Activated T-helper 17 cell treated with anti-CD3 and anti-CD28 coated beads, Interleukin-2, amount 50 U/mL, for 72 hours (primary cell): ENCODE measurements at regions not wholly inside any gene's neighbourhood (a gene's known extent, or its start where the extent isn't known, plus 50 kb on each side); places are given as distances from the start of the nearest gene placed in this dataset.

ENCODE experiments used
- ATAC-seq: fragments of 150-1000 bp; cut with Tn5 transposase; replicated peaks from 2 replicates; pipeline ENCODE4 v1.10.0; 2021; ENCODE audit warnings: mild to moderate bottlenecking, moderate library complexity
- H3K27ac Mint-ChIP-seq: one replicate; pipeline ENCODE4 v1.8.0; 2022; ENCODE audit warnings: mixed read lengths
- H3K27me3 Mint-ChIP-seq: one replicate; pipeline ENCODE4 v1.8.0; 2022; ENCODE audit warnings: mixed read lengths
- H3K36me3 Mint-ChIP-seq: one replicate; pipeline ENCODE4 v1.8.0; 2022; ENCODE audit warnings: low read depth, mild to moderate bottlenecking, mixed read lengths
- H3K4me1 Mint-ChIP-seq: one replicate; pipeline ENCODE4 v1.8.0; 2022; ENCODE audit warnings: mixed read lengths
- H3K4me3 Mint-ChIP-seq: one replicate; pipeline ENCODE4 v1.8.0; 2022; ENCODE audit warnings: mild to moderate bottlenecking, mixed read lengths
- H3K9me3 Mint-ChIP-seq: one replicate; pipeline ENCODE4 v1.8.0; 2022; ENCODE audit warnings: mixed read lengths

DNA sequence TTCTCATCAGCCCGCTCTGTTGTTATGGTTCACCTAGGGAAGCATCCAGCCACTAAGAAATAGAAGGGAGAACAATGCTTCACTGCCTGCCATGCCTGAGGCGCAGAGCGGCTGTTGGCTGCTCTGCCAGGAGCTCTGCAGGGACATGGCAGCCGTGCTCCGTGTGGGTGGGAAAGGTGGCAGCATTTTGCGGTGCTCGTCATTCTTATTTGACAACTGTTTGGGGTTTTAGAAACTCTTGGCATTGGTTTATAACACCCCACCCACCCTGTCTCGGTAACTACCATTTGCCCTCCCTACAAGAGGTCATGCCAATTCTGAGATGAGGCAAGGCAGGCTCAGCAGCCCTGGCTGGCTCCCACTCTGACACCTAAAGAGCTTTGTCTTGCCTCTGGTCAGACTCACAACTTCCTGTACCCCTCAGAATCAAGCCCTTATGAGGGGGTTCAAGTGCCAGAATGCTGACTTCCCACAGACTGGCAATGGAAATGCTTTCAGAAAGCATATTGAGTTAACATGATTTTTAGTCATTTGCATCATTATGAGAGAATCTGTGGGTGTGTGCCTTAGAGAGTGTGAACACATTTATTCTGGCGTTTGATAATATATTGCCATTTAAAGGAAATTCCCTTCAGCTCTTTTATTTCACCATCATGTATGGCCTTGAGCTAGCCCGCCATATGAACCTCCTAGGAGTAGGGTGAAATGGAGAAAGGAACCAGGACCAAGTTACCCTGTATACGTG, 288.0 kb upstream of the ANKRD55 start:
- Mint-ChIP-seq H3K27ac (no peak overlapping the region), H3K9me3 (no peaks in the 10 kb centered on the region), H3K27me3 (no peaks in the 10 kb centered on the region), H3K4me1 (peaks cover 10% of the 10 kb centered on the region), H3K4me3 (no peak overlapping the region), H3K36me3 (no peaks in the 10 kb centered on the region)
- ATAC-seq, result no peak

DNA sequence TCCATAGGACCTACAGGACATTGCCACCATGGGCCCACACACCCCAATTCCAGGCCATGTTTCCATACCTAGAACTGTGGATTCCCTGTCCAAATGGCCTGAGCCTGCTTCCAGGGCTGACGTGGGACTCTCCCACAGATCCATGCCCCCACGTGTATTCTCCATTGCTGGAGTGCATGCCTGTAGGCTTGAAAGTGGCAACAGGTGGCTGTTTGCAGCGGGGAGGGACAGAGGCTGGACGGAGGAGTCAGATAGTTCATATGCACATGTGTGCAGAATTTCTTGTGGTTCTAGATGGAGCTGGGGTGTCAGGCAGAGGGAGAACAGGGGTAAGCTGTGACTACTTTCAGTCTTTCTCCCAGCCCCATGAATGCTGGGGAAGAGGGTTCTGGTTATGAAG, 285.7 kb upstream of the ANKRD55 start:
- no peaks in the 10 kb centered on the region for H3K36me3 Mint-ChIP-seq
- no peak for ATAC-seq
- H3K9me3 Mint-ChIP-seq, result no peaks in the 10 kb centered on the region
- no peaks in the 10 kb centered on the region for H3K27me3 Mint-ChIP-seq
- H3K4me3 Mint-ChIP-seq, result no peak overlapping the region
- H3K4me1 Mint-ChIP-seq, result peaks cover 10% of the 10 kb centered on the region
- no peak overlapping the region for H3K27ac Mint-ChIP-seq

DNA sequence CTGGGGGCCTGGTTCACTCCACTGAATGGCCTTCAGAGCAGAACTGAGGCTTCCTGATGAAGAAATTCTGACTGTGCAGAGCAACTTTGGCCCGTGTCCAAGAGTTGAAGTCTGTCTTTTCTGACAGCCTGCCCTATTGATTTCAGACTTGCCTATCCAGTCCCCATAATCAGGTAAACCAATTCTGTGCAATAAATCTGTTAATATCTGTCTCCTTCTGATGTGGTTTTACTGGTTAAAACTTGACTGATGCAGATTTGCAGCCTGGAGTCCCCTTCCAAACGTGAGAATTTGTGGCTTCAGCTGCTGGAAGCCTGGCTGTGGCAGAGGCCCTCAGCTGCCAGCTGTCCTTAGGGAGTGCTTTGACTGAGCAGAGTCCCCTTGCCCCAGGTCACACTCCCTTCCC, 283.9 kb upstream of the ANKRD55 start:
- Mint-ChIP-seq H3K36me3 (no peaks in the 10 kb centered on the region), H3K27ac (peak overlapping the region; percentile 10), H3K27me3 (no peaks in the 10 kb centered on the region), H3K9me3 (no peaks in the 10 kb centered on the region), H3K4me3 (no peak overlapping the region), H3K4me1 (peaks cover 17% of the 10 kb centered on the region)
- no peak for ATAC-seq

DNA sequence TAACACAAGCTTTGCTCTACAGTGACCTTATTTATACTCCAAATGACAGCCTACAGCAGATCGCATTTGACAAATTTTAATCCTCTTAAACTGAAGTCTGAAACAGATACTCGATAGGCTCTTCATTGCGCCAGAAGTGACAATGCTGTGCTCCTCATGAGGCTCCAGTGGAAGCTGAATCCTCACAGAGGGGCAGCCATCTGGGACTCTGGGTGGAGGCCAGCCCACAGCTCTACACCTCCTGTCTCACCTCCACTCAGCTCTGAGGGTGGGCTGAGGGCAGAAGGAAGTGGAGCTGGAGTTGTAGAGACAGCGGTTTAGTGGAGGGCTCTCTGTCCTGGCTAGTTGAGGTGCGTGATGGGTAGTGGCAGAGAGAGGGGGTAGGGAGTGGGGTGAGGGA, 283.3 kb upstream of the ANKRD55 start:
- Mint-ChIP-seq H3K27ac (no peak overlapping the region), H3K4me3 (no peak overlapping the region)

DNA sequence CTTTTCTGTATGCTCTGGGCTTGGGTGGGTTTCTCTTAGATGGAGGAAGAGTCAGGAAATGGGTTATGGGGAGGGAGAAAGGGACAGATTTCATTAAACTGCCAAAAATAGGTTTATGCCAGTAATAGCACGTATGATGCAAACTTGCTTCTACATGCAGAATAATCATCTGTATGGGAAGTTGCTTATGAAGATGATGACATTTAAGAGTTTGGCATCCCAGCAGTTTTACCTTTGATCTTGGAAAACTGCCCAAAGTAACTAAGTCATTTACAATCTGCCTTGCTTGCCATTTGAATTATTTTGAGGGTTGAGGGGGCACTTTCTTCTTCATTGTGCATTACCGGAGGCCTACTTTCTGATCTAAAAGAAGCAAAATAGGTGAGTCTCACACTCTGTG, 282.9 kb upstream of the ANKRD55 start:
- Mint-ChIP-seq H3K27me3 (no peaks in the 10 kb centered on the region), H3K4me1 (peaks cover 17% of the 10 kb centered on the region), H3K36me3 (no peaks in the 10 kb centered on the region), H3K4me3 (no peak overlapping the region), H3K27ac (no peak overlapping the region), H3K9me3 (no peaks in the 10 kb centered on the region)
- no peak for ATAC-seq

More for the DNA sequence above, 283.3 kb upstream of the ANKRD55 start:
- H3K9me3 Mint-ChIP-seq, result no peaks in the 10 kb centered on the region
- H3K4me1 Mint-ChIP-seq, result peaks cover 17% of the 10 kb centered on the region
- H3K27me3 Mint-ChIP-seq, result no peaks in the 10 kb centered on the region
- H3K36me3 Mint-ChIP-seq, result no peaks in the 10 kb centered on the region
- ATAC-seq, result no peak

DNA sequence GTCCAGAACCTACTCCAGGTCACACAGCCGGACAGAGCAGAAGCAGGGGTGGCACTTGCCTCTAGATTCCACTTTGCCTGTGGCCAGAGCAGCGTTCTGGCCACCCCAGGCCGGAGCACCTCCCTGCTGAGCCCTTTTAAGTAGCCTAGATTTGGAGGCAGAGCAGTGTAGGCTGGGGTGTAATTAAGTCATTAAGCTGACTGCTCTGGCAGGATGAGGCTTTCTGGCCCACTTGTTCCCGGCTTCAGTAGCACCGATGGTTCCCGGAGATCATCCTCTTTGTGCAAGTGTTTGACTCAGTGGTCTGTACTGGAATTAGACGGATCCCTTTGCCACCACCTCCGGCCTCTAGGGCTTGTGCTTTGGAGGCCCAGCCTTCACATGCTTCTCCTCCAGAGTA, 281.9 kb upstream of the ANKRD55 start:
- no peak for ATAC-seq
- Mint-ChIP-seq H3K9me3 (no peaks in the 10 kb centered on the region), H3K4me3 (no peak overlapping the region), H3K4me1 (peaks cover 17% of the 10 kb centered on the region), H3K27ac (no peak overlapping the region), H3K27me3 (no peaks in the 10 kb centered on the region), H3K36me3 (no peaks in the 10 kb centered on the region)

DNA sequence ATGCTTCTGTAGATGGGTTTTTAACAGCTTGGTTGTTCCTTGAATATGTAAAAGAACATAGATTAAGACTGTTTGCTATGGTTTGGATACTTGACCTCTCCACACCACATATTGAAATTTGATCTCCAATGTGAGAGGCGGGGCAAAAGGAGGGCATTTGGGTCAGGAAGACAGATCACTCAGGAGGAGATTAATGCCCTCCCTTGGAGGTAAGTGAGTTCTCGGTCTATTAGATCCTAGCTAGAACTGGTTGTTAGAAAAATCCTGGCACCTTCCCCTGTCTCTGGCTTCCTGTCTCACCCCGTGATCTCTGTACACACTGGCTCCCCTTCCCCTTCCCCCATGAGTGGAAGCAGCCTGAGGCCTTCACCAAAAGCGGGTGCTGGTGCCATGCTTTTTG, 281.1 kb upstream of the ANKRD55 start:
- peaks cover 17% of the 10 kb centered on the region for H3K4me1 Mint-ChIP-seq
- H3K27ac Mint-ChIP-seq, result no peak overlapping the region
- ATAC-seq, result no peak
- H3K27me3 Mint-ChIP-seq, result no peaks in the 10 kb centered on the region
- no peak overlapping the region for H3K4me3 Mint-ChIP-seq
- no peaks in the 10 kb centered on the region for H3K9me3 Mint-ChIP-seq
- no peaks in the 10 kb centered on the region for H3K36me3 Mint-ChIP-seq

DNA sequence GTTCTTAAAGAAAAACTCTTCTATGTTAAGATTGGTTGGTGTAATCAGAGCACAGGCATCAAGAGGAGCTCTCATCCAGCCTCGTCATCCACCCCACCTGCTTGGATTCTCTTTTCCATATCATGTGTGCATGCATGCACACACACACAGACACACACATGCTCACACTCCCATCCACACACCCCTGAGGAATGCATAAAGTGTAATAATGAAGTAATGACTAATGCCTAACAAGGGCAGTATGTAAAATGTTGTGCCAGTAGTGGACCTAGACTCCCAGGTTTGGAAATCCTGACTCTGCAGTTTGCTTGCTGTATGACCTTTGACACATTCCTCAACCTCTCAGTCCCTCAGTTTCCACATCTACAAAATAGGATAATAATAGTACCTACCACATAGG, 280.0 kb upstream of the ANKRD55 start:
- Mint-ChIP-seq H3K27me3 (no peaks in the 10 kb centered on the region), H3K36me3 (no peaks in the 10 kb centered on the region)

DNA sequence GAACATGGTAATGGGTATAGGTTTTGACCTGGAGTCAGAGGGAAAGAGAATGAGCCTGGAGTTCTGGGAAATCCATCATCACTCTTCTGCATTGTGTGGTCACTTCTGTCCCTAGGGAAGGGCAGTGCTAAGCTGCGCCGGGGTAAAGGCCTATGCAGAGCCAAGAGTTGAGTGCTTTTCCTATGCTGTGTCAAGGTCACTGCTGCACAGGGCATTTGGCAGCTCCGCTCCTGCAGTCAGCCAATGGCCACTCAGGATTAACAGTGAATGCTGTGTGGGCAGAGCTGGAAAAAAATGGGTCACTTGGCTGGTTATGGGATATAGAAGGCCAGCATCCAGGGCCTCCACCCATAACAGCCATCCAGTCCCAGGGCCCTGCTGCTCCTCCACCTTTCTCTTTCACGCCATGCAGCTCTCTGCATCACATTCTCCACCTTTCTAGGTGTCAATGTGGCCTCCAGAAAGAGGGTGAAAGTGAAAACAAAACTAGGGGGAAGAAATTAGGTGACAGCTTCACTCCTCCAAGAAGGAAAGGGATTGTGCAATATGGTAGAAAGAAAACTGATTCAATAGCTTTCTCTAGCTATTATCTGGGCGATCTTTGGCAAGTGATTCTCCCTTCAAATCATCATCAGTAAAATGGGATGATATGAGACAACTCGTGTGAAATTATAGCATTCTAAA, 279.3 kb upstream of the ANKRD55 start:
- H3K36me3 Mint-ChIP-seq, result no peaks in the 10 kb centered on the region
- no peak overlapping the region for H3K4me3 Mint-ChIP-seq
- H3K9me3 Mint-ChIP-seq, result no peaks in the 10 kb centered on the region
- peaks cover 21% of the 10 kb centered on the region for H3K4me1 Mint-ChIP-seq
- H3K27me3 Mint-ChIP-seq, result no peaks in the 10 kb centered on the region
- H3K27ac Mint-ChIP-seq, result no peak overlapping the region
- ATAC-seq, result no peak

More for the DNA sequence above, 280.0 kb upstream of the ANKRD55 start:
- ATAC-seq, result no peak
- peaks cover 21% of the 10 kb centered on the region for H3K4me1 Mint-ChIP-seq
- no peak overlapping the region for H3K27ac Mint-ChIP-seq
- no peak overlapping the region for H3K4me3 Mint-ChIP-seq
- H3K9me3 Mint-ChIP-seq, result no peaks in the 10 kb centered on the region

DNA sequence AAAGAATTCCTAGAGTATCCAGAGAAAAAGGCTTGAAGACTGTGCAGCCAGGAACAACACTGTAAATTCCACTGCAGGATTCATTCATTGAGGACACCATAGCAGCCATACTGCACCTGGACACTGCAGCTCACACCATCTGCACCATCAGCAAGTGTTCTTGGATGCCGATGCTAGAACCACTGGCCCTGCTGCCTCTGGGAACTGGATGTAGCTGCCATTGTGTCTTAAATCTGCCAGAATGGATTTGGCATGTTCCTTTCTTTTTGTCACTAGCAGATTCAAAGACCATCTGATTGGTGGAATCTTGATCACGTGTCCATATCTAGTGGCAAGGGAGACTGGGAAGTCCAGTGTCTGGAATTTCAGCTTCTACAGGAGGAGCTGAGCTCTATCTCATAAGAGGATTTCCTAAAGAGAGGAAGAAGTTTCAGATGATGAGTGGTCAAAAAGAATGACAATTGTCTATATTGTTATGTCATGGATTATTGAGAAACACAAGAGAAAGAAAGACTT, 278.3 kb upstream of the ANKRD55 start:
- Mint-ChIP-seq H3K4me1 (peaks cover 17% of the 10 kb centered on the region), H3K36me3 (no peaks in the 10 kb centered on the region), H3K9me3 (no peaks in the 10 kb centered on the region), H3K27me3 (no peaks in the 10 kb centered on the region), H3K27ac (no peak overlapping the region), H3K4me3 (no peak overlapping the region)
- ATAC-seq, result no peak

DNA sequence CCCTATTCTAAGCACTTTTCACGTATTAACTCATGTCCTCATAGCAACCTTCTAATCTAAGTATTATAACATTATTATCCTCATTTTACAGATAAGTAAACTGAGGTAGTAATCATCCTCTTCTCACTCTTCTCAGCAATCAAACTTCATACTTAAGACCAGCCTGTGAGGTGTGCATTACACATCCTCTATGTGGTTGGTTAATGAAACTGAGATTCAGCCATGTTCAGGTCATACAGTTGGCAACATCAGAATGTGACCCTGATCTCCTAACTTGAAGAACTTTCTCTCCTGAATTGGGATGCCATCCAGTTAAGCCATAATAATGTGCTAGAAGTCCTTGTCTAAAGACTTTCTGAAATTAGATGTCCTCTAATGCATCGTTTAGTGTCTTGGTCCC, 275.1 kb upstream of the ANKRD55 start:
- ATAC-seq, result peak; percentile 64
- Mint-ChIP-seq H3K27me3 (no peaks in the 10 kb centered on the region), H3K4me3 (no peak overlapping the region), H3K9me3 (no peaks in the 10 kb centered on the region), H3K27ac (no peak overlapping the region), H3K36me3 (no peaks in the 10 kb centered on the region), H3K4me1 (peaks cover 17% of the 10 kb centered on the region)

DNA sequence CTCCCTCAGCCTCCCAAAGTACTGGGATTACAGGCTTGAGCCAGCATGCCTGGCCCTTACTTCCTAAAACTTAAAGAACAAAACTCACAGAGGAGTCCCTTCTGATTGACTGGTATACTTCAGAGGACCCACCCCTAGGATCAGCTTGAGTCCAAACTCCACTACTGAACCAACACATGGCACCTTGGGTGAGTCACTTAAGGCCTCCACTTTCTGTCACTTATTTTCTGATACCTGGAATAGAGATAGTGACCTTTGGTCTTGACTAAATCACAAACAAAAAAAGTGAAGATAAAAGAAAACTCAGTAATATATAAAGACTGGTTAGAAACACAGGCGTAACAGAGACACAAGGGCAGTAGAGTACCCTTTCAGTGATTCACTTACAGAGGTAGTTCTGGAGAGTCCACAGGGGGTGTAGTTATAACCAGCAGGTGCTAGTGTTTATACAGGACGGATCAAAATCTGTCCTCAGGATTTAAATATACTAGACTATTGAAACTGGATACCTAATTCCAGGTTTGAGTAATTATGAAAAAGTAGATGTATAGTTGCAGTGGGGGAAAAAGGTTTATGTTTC, 274.3 kb upstream of the ANKRD55 start:
- H3K9me3 Mint-ChIP-seq, result no peaks in the 10 kb centered on the region
- H3K4me3 Mint-ChIP-seq, result no peak overlapping the region
- H3K4me1 Mint-ChIP-seq, result peaks cover 10% of the 10 kb centered on the region
- no peak overlapping the region for H3K27ac Mint-ChIP-seq
- H3K27me3 Mint-ChIP-seq, result no peaks in the 10 kb centered on the region
- no peaks in the 10 kb centered on the region for H3K36me3 Mint-ChIP-seq
- no peak for ATAC-seq

DNA sequence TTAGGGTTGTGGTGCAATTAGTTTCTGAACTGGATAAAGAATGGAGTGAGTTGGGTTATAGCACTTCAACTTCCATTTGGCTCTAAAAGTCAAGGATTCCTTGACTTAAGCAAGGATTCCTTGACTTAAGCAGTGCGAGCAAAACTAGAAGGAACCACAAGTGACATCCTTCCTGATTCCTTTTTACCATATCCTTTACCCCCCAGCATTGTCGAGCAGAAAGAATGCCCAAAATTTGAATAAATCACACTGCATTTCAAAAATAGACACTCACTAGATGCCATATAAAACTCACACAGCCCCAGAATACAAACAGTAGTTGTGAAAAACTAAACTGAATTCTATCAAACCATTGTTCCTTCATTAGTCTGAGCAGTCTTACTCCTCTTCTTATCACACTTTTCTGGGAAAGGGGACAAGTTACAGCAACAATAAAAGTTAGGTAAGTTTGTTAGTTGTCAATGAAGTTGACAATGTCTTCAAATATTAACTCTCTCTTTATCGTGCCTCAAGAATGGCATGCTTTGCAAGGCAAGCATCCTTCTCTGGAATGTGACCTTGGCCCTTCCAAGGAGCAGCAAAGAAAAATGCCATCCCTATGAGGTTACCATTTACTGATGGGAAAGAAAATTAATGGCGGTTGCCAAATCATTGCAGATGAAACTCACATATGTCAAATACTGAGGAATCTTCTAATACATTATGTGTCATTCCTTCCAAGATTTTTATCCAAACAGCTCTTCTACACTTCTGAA, 273.3 kb upstream of the ANKRD55 start:
- no peaks in the 10 kb centered on the region for H3K27me3 Mint-ChIP-seq
- H3K4me1 Mint-ChIP-seq, result peaks cover 16% of the 10 kb centered on the region
- H3K27ac Mint-ChIP-seq, result no peak overlapping the region
- H3K9me3 Mint-ChIP-seq, result no peaks in the 10 kb centered on the region
- no peaks in the 10 kb centered on the region for H3K36me3 Mint-ChIP-seq
- no peak overlapping the region for H3K4me3 Mint-ChIP-seq
- no peak for ATAC-seq

DNA sequence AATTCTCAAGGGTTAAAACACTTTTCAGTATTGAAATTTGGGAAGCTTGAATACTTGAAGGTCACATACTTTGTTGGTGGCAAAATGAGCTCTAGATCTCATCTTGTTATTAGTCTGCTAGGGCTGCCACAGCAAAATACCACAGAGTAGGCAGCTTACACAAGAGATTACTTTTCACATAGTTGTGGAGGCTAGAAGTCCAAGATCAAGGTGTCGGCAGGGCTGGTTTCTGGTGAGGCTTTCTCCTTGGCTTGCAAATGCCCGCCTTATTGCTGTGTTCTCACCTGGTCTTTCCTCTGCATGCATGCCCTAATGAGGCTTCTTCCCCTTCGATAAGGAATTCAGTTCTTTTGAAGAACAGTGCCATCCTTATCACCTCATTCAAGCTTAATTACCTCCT, 270.8 kb upstream of the ANKRD55 start:
- ATAC-seq, result no peak
- Mint-ChIP-seq H3K4me3 (no peak overlapping the region), H3K36me3 (no peaks in the 10 kb centered on the region), H3K27me3 (no peaks in the 10 kb centered on the region), H3K4me1 (peaks cover 16% of the 10 kb centered on the region), H3K9me3 (no peaks in the 10 kb centered on the region), H3K27ac (no peak overlapping the region)
